T1000 (cell line): ENCODE measurements at regions not wholly inside any gene's neighbourhood (a gene's known extent, or its start where the extent isn't known, plus 50 kb on each side); places are given as distances from the start of the nearest gene placed in this dataset.

Experiments
- DNase-seq: peaks from one replicate; lab custom pipeline; 2025; ENCODE audit warnings: mixed read lengths; lab: John Stamatoyannopoulos, UW

DNA sequence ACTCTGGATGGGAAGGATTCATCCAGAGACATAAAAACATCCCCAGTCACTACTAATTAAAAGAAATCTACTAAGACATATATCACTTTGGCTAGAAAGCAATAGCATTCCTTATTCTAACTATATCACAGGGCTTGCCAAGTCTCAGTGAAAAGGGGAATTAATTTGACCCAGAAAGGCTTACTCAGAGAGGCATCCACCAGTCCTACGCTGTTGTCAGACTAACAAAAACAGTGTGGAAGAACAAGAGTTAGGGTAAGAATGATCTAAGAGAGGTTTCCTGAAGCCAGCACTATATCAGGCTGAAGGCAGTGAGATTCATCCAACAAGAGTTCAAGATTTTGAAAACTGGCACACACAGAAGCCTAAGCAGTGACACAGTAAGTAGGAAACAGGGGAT lies 126.1 kb downstream of the GDAP2 start:
- DNase-seq, result no peak

DNA sequence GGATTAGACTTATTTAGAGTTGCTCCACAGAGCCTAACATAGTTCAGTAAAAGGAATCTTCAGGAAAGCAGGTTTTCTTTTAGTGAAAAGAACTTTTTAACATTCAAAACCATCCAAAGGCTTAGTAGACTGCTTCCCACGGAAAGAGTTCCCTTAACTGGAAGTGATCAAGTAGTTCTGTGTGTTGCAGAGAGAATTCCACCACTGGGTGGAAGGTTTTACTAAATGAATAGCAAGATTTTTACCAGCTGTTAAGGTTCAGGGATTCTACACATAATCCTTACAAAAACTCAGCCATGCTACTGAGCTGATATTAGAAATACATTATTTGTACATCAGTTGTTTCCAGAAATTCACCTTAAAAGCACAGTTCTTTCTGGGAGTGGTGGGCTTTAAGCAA lies 119.7 kb downstream of the GDAP2 start:
- no peak for DNase-seq

DNA sequence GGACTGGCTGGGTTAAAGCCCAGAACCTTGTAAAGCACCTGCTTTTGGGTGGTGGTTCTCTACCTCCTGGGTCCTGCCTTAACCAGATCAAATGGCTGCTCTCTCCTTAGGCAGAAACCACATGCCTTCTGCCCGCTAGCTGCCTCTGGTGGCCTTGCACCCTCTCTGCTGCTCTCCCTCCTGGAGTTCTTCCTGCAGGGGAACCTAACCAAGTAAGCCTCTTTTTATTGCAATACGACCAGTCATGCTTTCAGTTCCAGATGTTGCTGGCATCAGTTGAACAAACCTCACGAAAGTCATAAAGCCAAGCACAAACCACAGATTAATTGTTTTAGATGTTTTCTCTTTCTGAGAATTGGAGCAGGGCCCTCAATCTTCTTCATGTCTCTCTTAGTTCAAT lies 118.9 kb downstream of the GDAP2 start:
- DNase-seq, result no peak

DNA sequence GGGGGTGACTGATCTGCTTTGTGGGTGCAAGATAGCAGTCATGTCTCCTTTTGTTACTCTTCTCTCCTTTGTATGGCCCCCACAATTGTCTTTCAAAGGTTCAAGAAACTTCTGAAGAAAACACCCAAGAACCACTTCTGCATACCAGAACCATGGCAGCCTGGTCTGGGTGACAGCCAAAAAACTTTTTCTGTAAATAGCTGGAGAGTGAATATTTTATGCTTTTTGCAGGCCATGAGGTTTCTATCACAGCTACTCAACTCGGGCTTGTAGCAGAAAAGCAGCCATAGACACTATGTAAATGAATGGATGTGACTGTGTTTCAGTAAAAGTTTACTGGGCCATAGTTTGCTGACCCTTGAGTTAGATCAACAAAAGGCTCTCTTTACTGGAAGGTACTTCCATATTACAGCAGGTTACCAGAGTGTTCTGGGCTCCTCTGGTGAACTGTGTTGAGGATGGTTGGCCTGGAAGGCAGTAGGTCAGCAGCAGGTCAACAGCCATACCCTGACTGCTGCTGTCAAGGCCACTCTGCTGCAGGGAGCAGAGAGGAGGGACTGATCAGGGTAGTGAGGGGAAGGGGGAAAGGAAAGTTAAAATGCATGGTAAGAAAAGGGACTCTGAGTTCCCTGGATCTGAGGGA lies 116.4 kb downstream of the GDAP2 start:
- no peak for DNase-seq
